Spleen (tissue), 11 donors: ENCODE measurements at regions not wholly inside any gene's neighbourhood (a gene's known extent, or its start where the extent isn't known, plus 50 kb on each side); places are given as distances from the start of the nearest gene placed in this dataset.
A peak's percentile ranks its signal among the peaks of the same experiment; 100 is the strongest.

Source experiments
- DNase-seq: peaks from one replicate; pipeline ENCODE4 v3.0.0-alpha.2; 2020
- H3K27ac ChIP-seq, 8 donors: fragments of 200-600 bp; sonication (generic) in 7 of 8; 1 replicate in 4 of 8; 2 replicates in 4 of 8; pipeline versions ENCODE4 v1.5.0 to v1.8.0; 2016 to 2021; ENCODE audit warnings: inconsistent platforms in 4 of 8, mild to moderate bottlenecking in 4 of 8, moderate library complexity in 1 of 8
- H3K27me3 ChIP-seq, 7 donors: fragments of 200-600 bp; sonication (generic) in 6 of 7; replicated peaks in 1 of 7; 1 replicate in 4 of 7; 2 replicates in 3 of 7; pipeline versions ENCODE4 v1.5.0 to v1.8.0; 2016 to 2021; ENCODE audit warnings: inconsistent platforms in 3 of 7, mild to moderate bottlenecking in 1 of 7
- H3K36me3 ChIP-seq, 6 donors: fragments of 200-600 bp; sonication (generic) in 5 of 6; 1 replicate in 4 of 6; 2 replicates in 2 of 6; pipeline versions ENCODE4 v1.5.0 to v1.8.0; 2016 to 2021; ENCODE audit warnings: inconsistent platforms in 2 of 6
- H3K4me1 ChIP-seq, 6 donors: fragments of 200-600 bp; sonication (generic) in 5 of 6; 1 replicate in 3 of 6; 2 replicates in 3 of 6; pipeline versions ENCODE4 v1.5.0 to v1.8.0; 2016 to 2021; ENCODE audit warnings: inconsistent platforms in 3 of 6
- H3K4me3 ChIP-seq, 8 donors: fragments of 200-600 bp; sonication (generic) in 7 of 8; 1 replicate in 4 of 8; 2 replicates in 4 of 8; pipeline versions ENCODE4 v1.5.0 to v1.8.0; 2016 to 2021; ENCODE audit warnings: inconsistent platforms in 4 of 8, mild to moderate bottlenecking in 4 of 8, moderate library complexity in 2 of 8
- H3K9me3 ChIP-seq, 8 donors: fragments of 200-600 bp; sonication (generic) in 7 of 8; 1 replicate in 4 of 8; 2 replicates in 4 of 8; pipeline versions ENCODE4 v1.5.0 to v1.8.0; 2016 to 2021; ENCODE audit warnings: inconsistent platforms in 4 of 8
- POLR2A ChIP-seq, 3 donors: fragments of 450-650 bp; IDR thresholded peaks; one replicate each; pipeline ENCODE4 v1.5.1; 2017; ENCODE audit warnings: antibody characterized with exemption in 3 of 3, mild to moderate bottlenecking in 1 of 3
- POLR2AphosphoS5 ChIP-seq, 3 donors: sonication (generic); formaldehyde crosslinking; IDR thresholded peaks; one replicate each; pipeline ENCODE4 v1.5.1; 2017; ENCODE audit warnings: antibody characterized with exemption in 3 of 3
- WGBS, 5 donors: extraction: QIAGEN DNeasy Blood & Tissue Kit in 3 of 5; methylation state at CpG; one replicate each; pipeline versions ENCODE4 v1.1.5 to v1.1.7; 2013 to 2018; 5-methylcytosine and 5-hydroxymethylcytosine counted together
- intact Hi-C: fragments of 100-400 bp; cut with DNase I; formaldehyde crosslinking; loops from one replicate; pipeline ENCODE4 v1.15.0; 2023; ENCODE audit warnings: low total_unique reads
- TF ChIP-seq, protein P1 (sequence below), 11 experiments: fragments of 200-600 bp in 7 of 11; fragments of 450-650 bp in 4 of 11; sonication (generic) in 4 of 11; IDR thresholded peaks in 8 of 11; conservative IDR thresholded peaks in 3 of 11; 1 replicate in 7 of 11; 2 replicates in 4 of 11; pipeline versions ENCODE4 v1.4.0 to v1.8.0; 2016 to 2021; ENCODE audit warnings: antibody characterized with exemption in 11 of 11, inconsistent platforms in 4 of 11, mild to moderate bottlenecking in 1 of 11
- donor health status: healthy with polysubstance abuse.
- donor health status: DM: no; HTN: no; CAD: no; lungs with moderate emphysema.
- donor health status: DM: no; HTN: no; CAD: no.
- donor health status: Bipolar disorder and iron deficiency.
- donor health status: healthy.
- donor health status: DM: no; HTN: no; CAD: no.
- donor health status: DM: yes; HTN: yes; CAD: no.

DNA sequence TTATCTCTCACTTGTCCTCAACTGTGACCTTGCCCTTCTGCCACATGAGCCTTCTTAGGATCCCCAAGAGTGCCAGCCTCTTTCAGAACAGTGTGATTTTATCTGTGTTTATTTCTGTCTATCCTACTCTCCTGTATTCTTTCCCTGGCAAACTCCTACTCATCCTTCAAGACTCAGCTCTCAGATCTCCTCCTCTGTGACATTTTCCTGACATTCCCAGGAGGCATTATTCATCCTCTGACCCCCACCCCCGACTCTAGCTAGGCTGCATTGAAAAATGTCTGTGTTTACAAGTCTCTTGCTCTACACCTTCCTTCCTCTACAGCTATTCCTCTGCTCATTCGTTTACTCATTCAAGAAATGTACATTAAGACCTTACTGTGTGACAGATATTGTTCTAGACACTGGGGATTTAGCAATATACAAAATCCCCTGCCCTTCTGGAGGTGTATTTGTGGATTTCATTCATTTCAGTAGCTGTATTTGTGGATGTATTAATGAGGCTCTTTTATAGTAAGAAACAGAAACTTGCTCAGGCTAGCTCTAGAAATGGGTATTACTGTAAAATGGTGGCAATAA lies 61.4 kb upstream of the COMTD1 start:
- DNase-seq: no peak
- TF ChIP-seq, protein P1, sequence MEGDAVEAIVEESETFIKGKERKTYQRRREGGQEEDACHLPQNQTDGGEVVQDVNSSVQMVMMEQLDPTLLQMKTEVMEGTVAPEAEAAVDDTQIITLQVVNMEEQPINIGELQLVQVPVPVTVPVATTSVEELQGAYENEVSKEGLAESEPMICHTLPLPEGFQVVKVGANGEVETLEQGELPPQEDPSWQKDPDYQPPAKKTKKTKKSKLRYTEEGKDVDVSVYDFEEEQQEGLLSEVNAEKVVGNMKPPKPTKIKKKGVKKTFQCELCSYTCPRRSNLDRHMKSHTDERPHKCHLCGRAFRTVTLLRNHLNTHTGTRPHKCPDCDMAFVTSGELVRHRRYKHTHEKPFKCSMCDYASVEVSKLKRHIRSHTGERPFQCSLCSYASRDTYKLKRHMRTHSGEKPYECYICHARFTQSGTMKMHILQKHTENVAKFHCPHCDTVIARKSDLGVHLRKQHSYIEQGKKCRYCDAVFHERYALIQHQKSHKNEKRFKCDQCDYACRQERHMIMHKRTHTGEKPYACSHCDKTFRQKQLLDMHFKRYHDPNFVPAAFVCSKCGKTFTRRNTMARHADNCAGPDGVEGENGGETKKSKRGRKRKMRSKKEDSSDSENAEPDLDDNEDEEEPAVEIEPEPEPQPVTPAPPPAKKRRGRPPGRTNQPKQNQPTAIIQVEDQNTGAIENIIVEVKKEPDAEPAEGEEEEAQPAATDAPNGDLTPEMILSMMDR (IDR thresholded peaks at IDR 0.05 in 8 of 11, conservative IDR thresholded peaks at IDR 0.05 in 3 of 11): no peak
- TF ChIP-seq POLR2AphosphoS5 (IDR thresholded peaks at IDR 0.05) (no peak), POLR2A (IDR thresholded peaks at IDR 0.05) (no peak)
- Histone ChIP-seq H3K4me3 (peak overlapping the region in 3 of 8 donors; percentile 2 to 77 (median 8)), H3K4me1 (peaks cover 0 to 36% (median 25%) of the 10 kb centered on the region in 6 donors), H3K27ac (peak overlapping the region in 5 of 8 donors; percentile 89 to 93 (median 92)), H3K27me3 (peaks cover 0 to 46% (median 0%) of the 10 kb centered on the region in 7 donors), H3K9me3 (peaks cover 0 to 6% (median 3%) of the 10 kb centered on the region in 8 donors), H3K36me3 (no peaks in the 10 kb centered on the region)
- 34 to 52% (median 37%) methylated on average over 2 of the region's 2 CpGs for WGBS, 5 donors
- intact Hi-C loops: no loop called here

DNA sequence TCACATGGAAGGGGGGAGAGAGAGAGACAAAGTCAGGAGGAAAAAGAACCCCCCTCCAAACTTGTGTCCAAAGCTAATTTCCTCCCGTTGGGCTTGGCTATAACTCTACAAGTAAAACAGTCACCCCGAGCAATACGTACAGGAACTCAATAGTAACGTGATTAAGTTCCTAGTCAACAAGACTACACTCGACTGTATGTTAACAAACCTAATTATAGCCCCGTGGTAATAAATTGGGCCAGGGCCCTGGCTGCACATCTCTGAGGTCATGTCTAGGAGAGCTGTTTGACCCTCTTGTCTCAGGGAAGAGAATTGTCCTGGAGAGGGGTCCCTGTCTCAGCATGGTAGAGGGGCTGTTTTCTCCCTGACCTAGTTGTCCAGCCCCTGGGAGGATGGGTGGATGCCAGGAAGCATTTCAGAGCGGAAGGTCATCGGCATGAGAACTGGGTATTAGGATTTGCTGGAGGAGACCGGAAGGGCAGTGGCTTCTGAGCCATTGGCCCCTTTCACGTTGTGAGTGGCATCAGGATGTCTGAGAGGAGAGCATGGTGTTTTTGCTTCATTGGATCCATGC lies 60.2 kb upstream of the COMTD1 start:
- TF ChIP-seq POLR2A (IDR thresholded peaks at IDR 0.05) (no peak), POLR2AphosphoS5 (IDR thresholded peaks at IDR 0.05) (peak in 2 of 3 donors; percentile 33 to 50)
- TF ChIP-seq, protein P1 (IDR thresholded peaks at IDR 0.05 in 8 of 11, conservative IDR thresholded peaks at IDR 0.05 in 3 of 11): no peak
- 33 to 43% (median 37%) methylated on average over 10 of the region's 10 CpGs for WGBS, 5 donors
- H3K27ac ChIP-seq: peak overlapping the region; percentile 71 to 93 (median 90)
- intact Hi-C loops: no loop called here
- H3K9me3 ChIP-seq: no peaks in the 10 kb centered on the region
- peaks cover 0 to 36% (median 25%) of the 10 kb centered on the region in 6 donors for H3K4me1 ChIP-seq
- no peak for DNase-seq
- H3K27me3 ChIP-seq: peaks cover 0 to 46% (median 0%) of the 10 kb centered on the region in 7 donors
- H3K4me3 ChIP-seq: peak overlapping the region in 3 of 8 donors; percentile 48 to 77 (median 56)
- no peaks in the 10 kb centered on the region for H3K36me3 ChIP-seq

DNA sequence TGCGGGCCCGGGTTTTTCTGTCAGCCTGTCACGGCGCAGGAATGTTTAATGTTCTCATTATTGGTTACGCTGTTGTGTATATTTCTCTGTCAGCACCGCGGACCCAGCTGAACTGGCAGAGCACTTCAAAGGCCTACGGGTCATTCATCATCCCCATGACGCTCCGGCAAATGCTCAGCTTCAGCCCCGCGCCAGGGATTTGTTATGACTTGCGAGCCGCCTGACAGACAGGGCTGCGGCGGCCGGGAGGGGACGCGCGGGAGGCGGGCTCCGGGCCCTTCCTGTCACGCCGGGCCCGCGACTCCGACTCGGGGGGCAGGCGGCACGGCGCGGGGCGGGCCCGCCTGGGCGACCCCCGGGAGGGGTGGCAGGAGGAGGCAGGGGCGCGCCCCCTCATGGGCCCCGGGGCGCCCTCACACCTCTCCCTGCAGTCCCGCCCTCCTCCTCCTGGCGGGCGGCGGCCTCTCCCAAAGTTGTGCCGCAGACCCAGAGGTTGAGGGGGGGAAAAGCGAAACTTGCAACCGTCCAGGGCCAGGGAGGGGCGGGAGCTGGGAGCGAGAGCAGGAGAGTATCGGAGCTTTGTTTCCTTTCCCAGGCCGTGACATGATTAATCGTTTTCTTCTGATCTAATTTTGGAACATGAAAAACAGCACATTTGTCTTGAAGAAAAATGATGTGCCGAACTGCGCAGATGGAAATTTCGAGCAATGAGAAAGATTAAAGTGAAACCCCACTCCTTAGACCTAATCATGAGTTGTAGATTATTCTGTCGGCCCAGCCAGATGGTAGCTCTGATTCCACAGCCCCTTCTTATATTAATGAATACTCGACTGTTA lies 59.3 kb upstream of the COMTD1 start:
- 0 to 2% (median 1%) methylated on average over 29 to 57 of the region's 57 CpGs for WGBS, 5 donors
- peak; percentile 89 for DNase-seq
- intact Hi-C loops: loop anchor here (5.0 kb wide), 1 partner anchor 102 kb away; no protein-coding TSS in a partner anchor
- peaks cover 0 to 6% (median 3%) of the 10 kb centered on the region in 8 donors for H3K9me3 ChIP-seq
- H3K4me3 ChIP-seq: peak overlapping the region; percentile 16 to 77 (median 50)
- peaks cover 0 to 36% (median 25%) of the 10 kb centered on the region in 6 donors for H3K4me1 ChIP-seq
- H3K27me3 ChIP-seq: peaks cover 0 to 46% (median 0%) of the 10 kb centered on the region in 7 donors
- TF ChIP-seq, protein P1 (IDR thresholded peaks at IDR 0.05 in 8 of 11, conservative IDR thresholded peaks at IDR 0.05 in 3 of 11): peak in 5 of 11 experiments; percentile 13 to 38 (median 30)
- peak in 1 of 3 donors; percentile 10 for TF ChIP-seq POLR2A (IDR thresholded peaks at IDR 0.05)
- TF ChIP-seq POLR2AphosphoS5 (IDR thresholded peaks at IDR 0.05): peak in 2 of 3 donors; percentile 79 to 82
- H3K27ac ChIP-seq: peak overlapping the region; percentile 71 to 93 (median 90)
- no peaks in the 10 kb centered on the region for H3K36me3 ChIP-seq
